RWPE2 (cell line): ENCODE measurements at regions not wholly inside any gene's neighbourhood (a gene's known extent, or its start where the extent isn't known, plus 50 kb on each side); places are given as distances from the start of the nearest gene placed in this dataset.

ENCODE experiments used
- ATAC-seq: fragments of 200-7000 bp; cut with Tn5 transposase; 3 replicates; pipeline ENCODE4 v1.9.1; 2021; ENCODE audit warnings: low read depth
- DNase-seq: peaks from one replicate; pipeline ENCODE4 v3.0.0-alpha.2; 2020; ENCODE audit warnings: low spot score
- H3K27ac ChIP-seq: fragments of 450-650 bp; 2 replicates; pipeline ENCODE4 v1.5.1; 2017; ENCODE audit warnings: mild to moderate bottlenecking; ENCODE audit not compliant: poor library complexity, severe bottlenecking
- H3K27me3 ChIP-seq: fragments of 250-450 bp; sonication (Bioruptor Pico); 2 replicates; pipeline ENCODE4 v1.5.1; 2021; ENCODE audit warnings: mild to moderate bottlenecking, moderate library complexity; ENCODE audit not compliant: insufficient read depth, poor library complexity, severe bottlenecking
- H3K36me3 ChIP-seq: fragments of 250-450 bp; sonication (Bioruptor Pico); 2 replicates; pipeline ENCODE4 v1.5.1; 2020; ENCODE audit warnings: low read depth, mild to moderate bottlenecking, moderate library complexity
- H3K4me1 ChIP-seq: fragments of 250-450 bp; sonication (Bioruptor Pico); 2 replicates; pipeline ENCODE4 v1.5.1; 2021; ENCODE audit warnings: mild to moderate bottlenecking, moderate library complexity; ENCODE audit not compliant: insufficient read depth, poor library complexity, severe bottlenecking
- H3K4me3 ChIP-seq: fragments of 250-450 bp; sonication (Bioruptor Pico); 2 replicates; pipeline ENCODE4 v1.5.1; 2021; ENCODE audit warnings: mild to moderate bottlenecking, moderate library complexity; ENCODE audit not compliant: severe bottlenecking
- H3K9me3 ChIP-seq: fragments of 250-450 bp; sonication (Bioruptor Pico); 2 replicates; pipeline ENCODE4 v1.5.1; 2021; ENCODE audit warnings: mild to moderate bottlenecking, moderate library complexity; ENCODE audit not compliant: severe bottlenecking
- TF ChIP-seq, protein P1 (sequence below): fragments of 450-650 bp; IDR thresholded peaks from one replicate; pipeline ENCODE4 v1.5.1; 2017; ENCODE audit warnings: mild to moderate bottlenecking, moderate library complexity; ENCODE audit not compliant: poor library complexity, severe bottlenecking

DNA sequence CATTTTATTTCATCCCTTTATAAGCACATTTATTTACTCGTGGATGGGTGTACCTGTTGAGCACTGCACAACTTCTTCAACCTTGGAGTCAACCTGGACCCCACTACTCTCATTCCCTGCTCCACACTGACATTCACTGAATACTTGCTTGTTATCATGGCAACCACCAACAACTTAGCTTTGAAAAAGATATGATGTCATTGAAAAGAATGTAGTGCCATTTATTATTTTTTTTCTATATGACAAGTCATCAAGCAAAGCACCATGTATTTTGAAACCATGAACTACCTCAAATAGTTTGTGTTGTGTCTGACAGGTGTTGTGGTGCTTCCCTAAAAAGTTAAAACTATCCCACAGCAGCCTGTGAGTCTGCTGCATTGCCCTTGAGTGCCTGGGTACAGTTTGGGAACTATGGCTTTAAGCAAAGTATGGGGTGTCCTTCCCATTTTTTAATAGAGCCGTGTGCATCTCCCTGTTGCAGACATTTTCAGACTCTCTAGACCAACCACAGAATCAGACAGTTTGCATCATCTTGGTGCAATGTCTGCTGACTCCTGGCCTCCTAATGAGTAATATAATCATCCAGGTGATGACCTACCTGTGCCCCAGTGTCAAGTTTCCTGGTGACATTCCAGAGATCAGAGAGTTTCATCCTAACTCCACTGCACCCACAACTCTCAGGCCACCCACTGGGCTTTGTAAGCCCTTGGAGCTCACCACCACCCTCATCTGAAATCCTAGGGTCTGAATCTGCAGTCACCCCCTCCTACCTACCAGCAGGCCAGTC lies 339.7 kb upstream of the PROX1 start:
- no peaks in the 10 kb centered on the region for H3K36me3 ChIP-seq
- H3K4me3 ChIP-seq: no peak overlapping the region
- no peaks in the 10 kb centered on the region for H3K9me3 ChIP-seq
- no peaks in the 10 kb centered on the region for H3K4me1 ChIP-seq
- H3K27me3 ChIP-seq: no peaks in the 10 kb centered on the region
- TF ChIP-seq, protein P1, sequence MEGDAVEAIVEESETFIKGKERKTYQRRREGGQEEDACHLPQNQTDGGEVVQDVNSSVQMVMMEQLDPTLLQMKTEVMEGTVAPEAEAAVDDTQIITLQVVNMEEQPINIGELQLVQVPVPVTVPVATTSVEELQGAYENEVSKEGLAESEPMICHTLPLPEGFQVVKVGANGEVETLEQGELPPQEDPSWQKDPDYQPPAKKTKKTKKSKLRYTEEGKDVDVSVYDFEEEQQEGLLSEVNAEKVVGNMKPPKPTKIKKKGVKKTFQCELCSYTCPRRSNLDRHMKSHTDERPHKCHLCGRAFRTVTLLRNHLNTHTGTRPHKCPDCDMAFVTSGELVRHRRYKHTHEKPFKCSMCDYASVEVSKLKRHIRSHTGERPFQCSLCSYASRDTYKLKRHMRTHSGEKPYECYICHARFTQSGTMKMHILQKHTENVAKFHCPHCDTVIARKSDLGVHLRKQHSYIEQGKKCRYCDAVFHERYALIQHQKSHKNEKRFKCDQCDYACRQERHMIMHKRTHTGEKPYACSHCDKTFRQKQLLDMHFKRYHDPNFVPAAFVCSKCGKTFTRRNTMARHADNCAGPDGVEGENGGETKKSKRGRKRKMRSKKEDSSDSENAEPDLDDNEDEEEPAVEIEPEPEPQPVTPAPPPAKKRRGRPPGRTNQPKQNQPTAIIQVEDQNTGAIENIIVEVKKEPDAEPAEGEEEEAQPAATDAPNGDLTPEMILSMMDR: no peak
- no peak overlapping the region for H3K27ac ChIP-seq
- DNase-seq: no peak
- no peak for ATAC-seq

DNA sequence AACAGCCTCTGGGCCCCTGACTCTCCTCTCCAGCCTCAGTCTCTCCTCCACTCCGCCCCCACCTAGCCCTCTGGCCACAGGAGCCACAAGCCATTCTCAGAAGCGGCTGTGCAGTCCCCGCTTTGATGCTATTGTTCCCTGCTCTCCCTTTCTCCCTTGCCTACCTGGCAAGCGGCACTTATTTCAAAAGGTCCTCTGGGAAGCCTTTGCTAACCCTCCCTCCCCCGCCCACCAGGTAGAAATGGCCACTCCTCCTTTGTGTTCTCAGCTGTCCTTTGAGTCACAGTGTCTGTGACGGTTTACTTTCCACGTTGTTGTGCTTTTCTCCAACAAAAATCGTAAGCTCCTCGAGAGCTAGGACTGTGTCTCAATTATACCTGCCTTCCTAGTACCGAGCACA lies 338.4 kb upstream of the PROX1 start:
- H3K27ac ChIP-seq: no peak overlapping the region
- H3K27me3 ChIP-seq: no peaks in the 10 kb centered on the region
- TF ChIP-seq, protein P1: no peak

DNA sequence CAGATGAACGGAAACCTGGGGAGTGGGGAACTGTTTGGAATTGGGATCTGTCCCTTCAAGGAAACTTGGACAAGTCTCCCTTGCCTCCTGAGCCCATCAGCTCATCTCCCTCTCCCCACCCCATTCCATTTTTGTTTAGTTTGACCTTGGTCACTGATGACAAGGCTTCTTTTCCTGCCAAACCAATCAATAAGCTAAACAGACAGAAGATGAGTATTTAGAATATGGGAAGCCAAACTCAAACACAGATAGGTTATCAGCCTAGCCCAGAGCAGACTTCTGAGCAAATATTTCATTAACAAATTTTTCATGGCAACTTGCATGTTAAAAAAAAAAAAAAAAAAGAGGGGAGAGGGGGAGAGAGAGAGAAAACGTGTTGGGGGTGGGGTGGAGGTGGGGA lies 337.2 kb upstream of the PROX1 start:
- H3K27ac ChIP-seq: no peak overlapping the region
- DNase-seq: no peak

More for the DNA sequence above, 338.4 kb upstream of the PROX1 start:
- ATAC-seq: no peak
- H3K4me1 ChIP-seq: no peaks in the 10 kb centered on the region
- H3K9me3 ChIP-seq: no peaks in the 10 kb centered on the region
- H3K36me3 ChIP-seq: no peaks in the 10 kb centered on the region
- no peak overlapping the region for H3K4me3 ChIP-seq
- no peak for DNase-seq

DNA sequence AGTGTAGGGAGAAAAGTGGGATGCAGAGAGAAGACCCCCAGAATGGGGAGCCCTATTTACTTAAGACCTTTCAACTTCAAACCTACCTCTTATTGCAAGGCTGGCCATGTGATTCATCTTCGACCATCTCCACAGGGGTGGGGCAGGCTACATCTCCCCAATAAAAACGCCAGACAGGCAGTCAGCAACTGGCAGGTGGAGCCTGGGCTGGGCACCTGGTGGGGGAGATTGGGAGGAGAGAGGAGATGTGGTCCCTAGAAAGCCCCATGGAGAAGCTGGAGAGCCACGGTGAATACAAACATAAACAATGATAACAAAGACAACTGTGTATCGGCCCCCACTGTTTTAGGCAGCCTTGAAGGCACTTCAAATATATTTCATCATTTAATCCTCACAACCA lies 336.7 kb upstream of the PROX1 start:
- no peaks in the 10 kb centered on the region for H3K9me3 ChIP-seq
- H3K27ac ChIP-seq: no peak overlapping the region
- H3K4me1 ChIP-seq: no peaks in the 10 kb centered on the region
- no peaks in the 10 kb centered on the region for H3K36me3 ChIP-seq
- no peaks in the 10 kb centered on the region for H3K27me3 ChIP-seq
- DNase-seq (no peak), ATAC-seq (no peak)
- no peak overlapping the region for H3K4me3 ChIP-seq
- TF ChIP-seq, protein P1: no peak

More for the DNA sequence above, 337.2 kb upstream of the PROX1 start:
- Histone ChIP-seq H3K36me3 (no peaks in the 10 kb centered on the region), H3K4me1 (no peaks in the 10 kb centered on the region), H3K27me3 (no peaks in the 10 kb centered on the region), H3K4me3 (no peak overlapping the region), H3K9me3 (no peaks in the 10 kb centered on the region)
- no peak for ATAC-seq
- TF ChIP-seq, protein P1: no peak

DNA sequence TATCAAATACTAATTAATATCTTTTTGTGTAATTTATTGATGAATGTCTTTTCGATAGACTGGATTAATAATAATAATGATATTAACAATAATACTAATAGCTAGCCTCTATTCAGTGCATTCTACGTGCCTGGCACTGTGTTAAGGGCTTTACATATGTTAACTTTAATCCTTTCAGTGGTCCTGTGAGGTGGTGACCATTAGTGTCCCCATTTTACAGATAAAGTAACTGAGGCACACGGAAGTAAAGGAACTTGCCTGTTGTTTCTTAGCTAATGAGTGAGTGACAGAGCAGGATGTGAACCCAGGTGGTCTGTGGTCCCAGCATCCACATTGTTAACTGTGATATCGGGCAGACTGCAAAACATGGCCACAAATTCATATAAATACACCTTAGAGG lies 335.7 kb upstream of the PROX1 start:
- Histone ChIP-seq H3K27ac (no peak overlapping the region), H3K27me3 (no peaks in the 10 kb centered on the region), H3K9me3 (no peaks in the 10 kb centered on the region), H3K4me3 (no peak overlapping the region), H3K36me3 (no peaks in the 10 kb centered on the region), H3K4me1 (no peaks in the 10 kb centered on the region)
- TF ChIP-seq, protein P1: no peak
- no peak for ATAC-seq
- no peak for DNase-seq
